ENCODE measurements at regions not wholly inside any gene's neighbourhood (a gene's known extent, or its start where the extent isn't known, plus 50 kb on each side); places are given as distances from the start of the nearest gene placed in this dataset.

- no peak overlapping the region for H2AFZ ChIP-seq (ENCODE audit: low read depth, low read length, severe bottlenecking)
- H3K4me2 ChIP-seq (ENCODE audit: low read depth, low read length, poor library complexity, severe bottlenecking): no peak overlapping the region
- TF ChIP-seq CTCF (IDR thresholded peaks at IDR 0.05; ENCODE audit: insufficient read depth, low read length, poor library complexity, severe bottlenecking) (no peak), EZH2phosphoT487 (conservative IDR thresholded peaks at IDR 0.05; ENCODE audit: low read length) (no peak)
- H3K9me3 ChIP-seq (ENCODE audit: insufficient read depth, low read length): no peaks in the 10 kb centered on the region
- no peaks in the 10 kb centered on the region for H4K20me1 ChIP-seq (ENCODE audit: low read depth, low read length)
- no peaks in the 10 kb centered on the region for H3K9me2 ChIP-seq (replicated peaks; ENCODE audit: insufficient read depth, low read length)
- no peaks in the 10 kb centered on the region for H3K79me2 ChIP-seq (ENCODE audit: insufficient read depth, low read length)
- no peaks in the 10 kb centered on the region for H3K27me3 ChIP-seq (ENCODE audit: low read length)
- H3F3A ChIP-seq (ENCODE audit: insufficient read depth): no peaks in the 10 kb centered on the region
- H3K4me3 ChIP-seq (ENCODE audit: insufficient read depth, low read length, poor library complexity, severe bottlenecking): no peak overlapping the region
- no peaks in the 10 kb centered on the region for H3K36me3 ChIP-seq (ENCODE audit: low read length)
- no peak overlapping the region for H3K9ac ChIP-seq (ENCODE audit: low read length)
- H3K27ac ChIP-seq (ENCODE audit: low read depth, low read length): no peak overlapping the region
These were observed 173.4 kb upstream of the CITED2 start for GRCh38 chr6:139547804-139548203.

- no peaks in the 10 kb centered on the region for H3K9me3 ChIP-seq (ENCODE audit: insufficient read depth, low read length)
- no peaks in the 10 kb centered on the region for H3K36me3 ChIP-seq (ENCODE audit: low read length)
- no peak overlapping the region for H3K4me3 ChIP-seq (ENCODE audit: insufficient read depth, low read length, poor library complexity, severe bottlenecking)
- no peak overlapping the region for H3K4me2 ChIP-seq (ENCODE audit: low read depth, low read length, poor library complexity, severe bottlenecking)
- H2AFZ ChIP-seq (ENCODE audit: low read depth, low read length, severe bottlenecking): no peak overlapping the region
- TF ChIP-seq EZH2phosphoT487 (conservative IDR thresholded peaks at IDR 0.05; ENCODE audit: low read length) (no peak), CTCF (IDR thresholded peaks at IDR 0.05; ENCODE audit: insufficient read depth, low read length, poor library complexity, severe bottlenecking) (no peak)
- H3K27ac ChIP-seq (ENCODE audit: low read depth, low read length): no peak overlapping the region
- no peaks in the 10 kb centered on the region for H3K9me2 ChIP-seq (replicated peaks; ENCODE audit: insufficient read depth, low read length)
- no peaks in the 10 kb centered on the region for H3K27me3 ChIP-seq (ENCODE audit: low read length)
- no peak overlapping the region for H3K9ac ChIP-seq (ENCODE audit: low read length)
- no peaks in the 10 kb centered on the region for H3K79me2 ChIP-seq (ENCODE audit: insufficient read depth, low read length)
- no peaks in the 10 kb centered on the region for H4K20me1 ChIP-seq (ENCODE audit: low read depth, low read length)
- no peaks in the 10 kb centered on the region for H3F3A ChIP-seq (ENCODE audit: insufficient read depth)
These were observed 172.8 kb upstream of the CITED2 start for GRCh38 chr6:139547122-139547776.

- no peaks in the 10 kb centered on the region for H3K79me2 ChIP-seq (ENCODE audit: insufficient read depth, low read length)
- no peaks in the 10 kb centered on the region for H3K36me3 ChIP-seq (ENCODE audit: low read length)
- H2AFZ ChIP-seq (ENCODE audit: low read depth, low read length, severe bottlenecking): no peak overlapping the region
- no peaks in the 10 kb centered on the region for H4K20me1 ChIP-seq (ENCODE audit: low read depth, low read length)
- no peak overlapping the region for H3K27ac ChIP-seq (ENCODE audit: low read depth, low read length)
- no peaks in the 10 kb centered on the region for H3K9me2 ChIP-seq (replicated peaks; ENCODE audit: insufficient read depth, low read length)
- H3K9me3 ChIP-seq (ENCODE audit: insufficient read depth, low read length): no peaks in the 10 kb centered on the region
- no peaks in the 10 kb centered on the region for H3F3A ChIP-seq (ENCODE audit: insufficient read depth)
- H3K4me3 ChIP-seq (ENCODE audit: insufficient read depth, low read length, poor library complexity, severe bottlenecking): no peak overlapping the region
- no peak overlapping the region for H3K9ac ChIP-seq (ENCODE audit: low read length)
- H3K4me2 ChIP-seq (ENCODE audit: low read depth, low read length, poor library complexity, severe bottlenecking): no peak overlapping the region
- TF ChIP-seq EZH2phosphoT487 (conservative IDR thresholded peaks at IDR 0.05; ENCODE audit: low read length): no peak
- no peak for TF ChIP-seq CTCF (IDR thresholded peaks at IDR 0.05; ENCODE audit: insufficient read depth, low read length, poor library complexity, severe bottlenecking)
- H3K27me3 ChIP-seq (ENCODE audit: low read length): no peaks in the 10 kb centered on the region
These were observed 171.6 kb upstream of the CITED2 start for GRCh38 chr6:139546106-139546472.
